GM12875 (cell line): ENCODE measurements at regions not wholly inside any gene's neighbourhood (a gene's known extent, or its start where the extent isn't known, plus 50 kb on each side); places are given as distances from the start of the nearest gene placed in this dataset.

Experiments used
- H3K4me3 ChIP-seq: one replicate; pipeline ENCODE4 v1.5.1; 2011; ENCODE audit warnings: low read depth, low read length, control low read depth
- CTCF ChIP-seq: IDR thresholded peaks from 2 replicates; pipeline ENCODE4 v1.5.1; 2011; ENCODE audit warnings: low read depth, mild to moderate bottlenecking, control low read depth, inconsistent platforms, low read length, moderate library complexity, borderline replicate concordance; ENCODE audit not compliant: insufficient read depth

GRCh38 chr4:169909479-169909878, 116.7 kb downstream of the MFAP3L start:
- no peak overlapping the region for H3K4me3 ChIP-seq
- no peak for TF ChIP-seq CTCF

- no peak for TF ChIP-seq CTCF
- no peak overlapping the region for H3K4me3 ChIP-seq
These were observed 118.5 kb downstream of the MFAP3L start for GRCh38 chr4:169907705-169908104.

- no peak overlapping the region for H3K4me3 ChIP-seq
- no peak for TF ChIP-seq CTCF
These were observed 119.4 kb downstream of the MFAP3L start for GRCh38 chr4:169906821-169907220.

- H3K4me3 ChIP-seq = no peak overlapping the region
- no peak for TF ChIP-seq CTCF
These were observed 120.1 kb downstream of the MFAP3L start for GRCh38 chr4:169906104-169906503.

- TF ChIP-seq CTCF = no peak
- H3K4me3 ChIP-seq = no peak overlapping the region
These were observed 123.4 kb downstream of the MFAP3L start for GRCh38 chr4:169902658-169903345.

GRCh38 chr4:169900241-169900845, 125.9 kb downstream of the MFAP3L start:
- no peak for TF ChIP-seq CTCF
- H3K4me3 ChIP-seq = no peak overlapping the region

- no peak overlapping the region for H3K4me3 ChIP-seq
- no peak for TF ChIP-seq CTCF
These were observed 126.9 kb downstream of the MFAP3L start for GRCh38 chr4:169899295-169899694.
